ENCODE measurements at regions not wholly inside any gene's neighbourhood (a gene's known extent, or its start where the extent isn't known, plus 50 kb on each side); places are given as distances from the start of the nearest gene placed in this dataset.
"Not testable (repeated sequence)": the region's sequence is repeated elsewhere in the genome, so short reads cannot be mapped to it uniquely, and the experiment has no call there.

DNA sequence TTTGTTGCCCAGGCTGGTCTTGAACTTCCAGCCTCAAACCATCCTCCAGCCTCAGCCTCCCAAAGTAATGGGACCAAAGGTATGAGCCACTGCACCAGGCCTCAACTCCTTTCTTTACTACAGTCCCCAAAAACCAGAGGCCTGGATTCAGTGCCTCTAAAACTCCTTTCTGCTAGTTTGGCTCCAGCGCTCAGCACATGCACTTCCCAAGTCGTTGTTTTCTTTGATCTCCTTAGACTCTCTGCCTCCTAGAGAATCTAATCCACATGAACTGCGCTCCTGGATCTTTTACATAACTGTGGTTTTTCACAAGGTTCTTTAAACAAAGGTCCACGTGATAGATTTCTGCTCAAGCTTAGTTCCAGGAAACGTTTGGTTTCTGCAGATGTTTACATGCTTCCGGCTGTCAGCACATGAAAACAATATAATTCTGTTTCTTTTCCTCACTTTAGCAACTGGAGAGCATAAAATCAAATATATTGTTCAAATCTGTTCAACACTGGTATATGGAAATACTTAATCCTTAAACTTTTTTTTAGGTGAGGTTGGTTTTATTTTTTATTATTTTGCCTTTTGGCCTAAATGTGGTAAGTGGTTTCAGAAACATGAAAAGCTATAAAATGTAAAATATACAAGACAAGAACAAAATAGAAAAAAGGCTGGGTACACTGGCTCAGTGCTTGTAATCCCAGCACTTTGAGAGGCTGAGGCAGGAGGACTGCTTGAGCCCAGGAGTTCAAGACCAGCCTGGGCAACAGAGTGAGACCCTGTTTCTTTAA lies 270.5 kb upstream of the MKLN1 start:
- DNase-seq, result peak; percentile 52

DNA sequence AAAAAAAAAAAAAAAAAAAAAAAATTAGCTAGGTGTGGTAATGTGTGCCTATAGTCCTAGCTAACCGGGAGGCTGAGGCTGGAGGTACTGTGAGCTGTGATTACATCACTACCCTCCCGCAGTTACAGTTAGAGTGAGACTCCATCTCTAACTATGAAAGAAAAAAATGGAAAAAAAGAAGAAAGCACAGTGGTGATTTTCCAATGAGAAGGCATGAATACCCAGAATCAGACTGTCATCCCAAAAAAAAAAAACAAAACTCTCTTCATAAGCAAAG lies 269.9 kb upstream of the MKLN1 start:
- no peak for DNase-seq

DNA sequence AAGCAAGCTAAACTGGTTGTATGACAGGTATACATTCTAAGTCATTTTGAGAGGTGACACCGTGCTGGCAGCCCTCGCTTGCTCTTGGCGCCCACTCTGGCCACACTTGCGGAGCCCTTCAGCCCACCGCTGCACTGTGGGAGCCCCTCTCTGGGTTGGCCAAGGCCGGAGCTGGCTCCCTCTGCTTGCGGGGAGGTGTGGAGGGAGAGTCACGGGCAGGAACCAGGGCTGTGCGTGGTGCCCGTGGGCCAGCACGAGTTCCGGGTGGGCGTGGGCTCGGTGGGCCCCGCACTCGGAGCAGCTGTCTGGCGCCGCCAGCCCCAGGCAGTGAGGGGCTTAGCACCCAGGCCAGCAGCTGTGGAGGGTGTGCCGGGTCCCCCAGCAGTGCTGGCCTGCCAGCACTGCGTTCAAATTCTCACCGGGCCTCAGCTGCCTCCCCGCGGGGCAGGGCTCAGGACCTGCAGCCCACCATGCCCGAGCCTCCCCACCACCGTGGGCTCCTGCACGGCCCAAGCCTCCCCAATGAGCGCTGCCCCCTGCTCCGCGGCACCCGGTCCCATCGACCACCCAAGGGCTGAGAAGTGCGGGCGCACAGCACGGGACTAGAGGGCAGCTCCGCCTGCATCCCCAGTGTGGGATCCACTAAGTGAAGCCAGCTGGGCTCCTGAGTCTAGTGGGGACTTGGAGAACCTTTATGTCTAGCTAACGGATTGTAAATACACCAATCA lies 269.0 kb upstream of the MKLN1 start:
- DNase-seq, result not testable (repeated sequence)

DNA sequence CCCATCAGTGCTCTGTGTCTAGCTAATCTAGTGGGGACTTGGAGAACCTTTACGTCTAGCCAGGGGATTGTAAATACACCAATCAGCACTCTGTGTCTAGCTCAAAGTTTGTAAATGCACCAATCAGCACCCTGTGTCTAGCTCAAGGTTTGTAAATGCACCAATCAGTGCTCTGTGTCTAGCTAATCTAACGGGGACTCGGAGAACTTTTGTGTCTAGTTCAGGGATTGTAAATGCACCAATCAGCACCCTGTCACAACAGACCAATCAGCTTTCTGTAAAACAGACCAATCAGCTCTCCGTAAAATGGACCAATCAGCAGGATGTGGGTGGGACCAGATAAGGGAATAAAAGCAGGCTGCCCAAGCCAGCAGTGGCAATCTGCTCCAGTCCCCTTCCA lies 268.3 kb upstream of the MKLN1 start:
- DNase-seq, result not testable (repeated sequence)

- no peak for DNase-seq
Measured at GRCh38 chr7:131061158-131061557, 266.5 kb upstream of the MKLN1 start.

DNA sequence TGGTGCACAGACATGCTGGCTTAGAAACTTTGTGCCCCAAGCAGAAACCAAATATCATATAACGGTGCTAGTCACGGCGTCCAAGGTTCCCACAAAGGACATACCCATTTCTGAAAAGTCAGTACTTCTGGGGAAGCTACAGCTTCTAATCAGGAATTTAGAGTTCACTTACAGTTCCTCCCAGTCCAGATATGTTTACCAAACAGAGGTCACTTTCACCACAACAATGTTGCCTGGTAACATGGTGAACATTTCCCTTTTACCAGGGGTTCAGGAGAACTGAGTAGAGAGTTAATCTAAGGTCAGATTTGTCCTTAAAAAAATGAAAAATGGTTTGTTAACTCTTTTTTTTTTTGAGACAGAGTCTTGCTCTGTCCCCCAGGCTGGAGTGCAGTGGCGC lies 265.9 kb upstream of the MKLN1 start:
- DNase-seq, result no peak

- no peak for DNase-seq
Measured at GRCh38 chr7:131066635-131067034, 261.0 kb upstream of the MKLN1 start.

DNA sequence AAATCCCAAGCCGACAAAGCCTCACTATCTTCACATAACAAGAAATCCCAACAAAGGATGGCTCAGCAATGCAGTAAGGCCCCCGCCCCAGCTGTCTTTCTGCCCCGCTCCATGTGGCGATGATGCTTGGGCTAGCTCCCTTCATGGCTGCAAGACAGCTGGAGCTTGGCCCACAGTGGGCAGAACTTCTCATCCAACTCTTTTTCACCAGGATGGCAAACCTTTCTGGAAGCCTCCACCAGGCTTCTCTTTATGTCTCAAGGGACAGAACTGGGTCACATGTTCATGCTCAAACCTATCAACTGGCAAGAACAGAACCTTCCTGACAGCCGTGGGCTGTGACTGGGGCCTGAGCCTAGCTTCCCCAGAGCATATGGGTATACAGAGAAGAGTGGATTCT lies 260.5 kb upstream of the MKLN1 start:
- no peak for DNase-seq

- no peak for DNase-seq
Measured at GRCh38 chr7:131068604-131069021, 259.1 kb upstream of the MKLN1 start.

DNA sequence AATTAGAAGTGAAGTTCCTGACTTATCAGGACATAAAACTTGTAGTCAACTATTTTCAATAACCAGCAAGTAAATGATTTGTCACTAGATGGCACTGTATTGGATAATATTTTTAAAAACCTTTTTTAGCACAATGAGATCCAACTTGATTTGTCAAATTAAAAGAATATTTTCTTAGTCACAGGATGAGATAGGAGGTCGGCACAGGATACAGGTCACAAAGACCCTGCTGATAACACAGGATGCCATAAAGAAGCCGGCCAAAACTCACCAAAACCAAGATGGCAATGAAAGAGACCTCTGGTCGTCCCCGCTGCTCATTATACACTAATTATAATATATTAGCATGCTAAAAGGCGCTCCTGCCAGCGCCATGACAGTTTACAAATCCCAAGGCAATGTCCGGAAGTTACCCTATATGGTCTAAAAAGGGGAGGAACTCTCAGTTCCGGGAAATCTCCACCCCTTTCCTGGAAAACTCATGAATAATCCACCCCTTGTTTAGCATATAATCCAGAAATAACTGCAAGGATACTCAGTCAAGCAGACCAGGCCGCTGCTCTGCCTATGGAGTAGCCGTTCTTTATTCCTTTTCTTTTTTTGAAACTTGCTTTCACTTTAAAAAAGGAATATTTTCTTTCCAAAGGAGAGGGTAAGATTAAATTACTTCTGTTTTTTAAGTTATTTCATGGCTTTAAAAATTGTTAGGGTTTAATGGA lies 255.7 kb upstream of the MKLN1 start:
- DNase-seq, result peak; percentile 70

GRCh38 chr7:131072505-131073091 lies 255.1 kb upstream of the MKLN1 start:
- DNase-seq, result peak; percentile 29

- no peak for DNase-seq
Measured at GRCh38 chr7:131074043-131074442, 253.6 kb upstream of the MKLN1 start.

DNA sequence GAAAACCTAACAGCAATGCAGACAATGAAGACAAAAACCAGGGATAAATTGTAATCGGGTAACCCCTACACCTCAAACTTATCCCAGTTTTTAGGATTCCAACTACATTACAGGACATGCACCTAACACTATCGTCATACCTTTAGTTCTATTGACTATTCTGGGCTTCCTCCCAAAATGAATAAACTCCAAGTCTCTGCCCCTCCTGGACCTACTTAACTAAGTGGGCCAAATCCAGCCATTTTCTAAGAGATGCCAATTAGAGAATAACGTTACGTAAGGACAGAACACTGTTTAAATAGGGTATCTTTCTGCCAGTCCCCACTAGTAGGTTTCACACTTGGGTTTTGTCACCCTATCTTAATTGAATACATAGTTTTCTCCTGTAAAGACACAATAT lies 253.1 kb upstream of the MKLN1 start:
- DNase-seq, result no peak

DNA sequence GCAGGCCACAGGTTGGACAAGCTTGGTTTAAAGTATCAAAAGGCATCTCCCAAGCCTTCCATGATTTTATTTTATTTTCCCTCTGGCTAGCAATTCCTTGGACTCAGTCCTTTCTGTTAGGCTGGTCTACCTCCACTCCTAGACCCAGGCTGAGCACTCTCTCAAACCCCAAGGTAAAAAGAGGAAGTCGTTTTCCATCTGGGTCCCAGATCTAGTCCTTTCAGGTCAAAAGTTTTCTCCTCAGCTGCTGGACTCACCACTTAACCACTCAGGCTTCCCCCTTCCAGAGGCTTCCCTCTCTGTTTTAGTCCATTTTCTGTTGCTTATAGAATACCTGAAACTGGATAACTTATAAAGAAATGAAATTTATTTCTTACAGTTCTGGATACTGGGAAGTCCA lies 252.3 kb upstream of the MKLN1 start:
- DNase-seq, result no peak

- DNase-seq, result peak; percentile 48
Measured at GRCh38 chr7:131076032-131076431, 251.6 kb upstream of the MKLN1 start.

DNA sequence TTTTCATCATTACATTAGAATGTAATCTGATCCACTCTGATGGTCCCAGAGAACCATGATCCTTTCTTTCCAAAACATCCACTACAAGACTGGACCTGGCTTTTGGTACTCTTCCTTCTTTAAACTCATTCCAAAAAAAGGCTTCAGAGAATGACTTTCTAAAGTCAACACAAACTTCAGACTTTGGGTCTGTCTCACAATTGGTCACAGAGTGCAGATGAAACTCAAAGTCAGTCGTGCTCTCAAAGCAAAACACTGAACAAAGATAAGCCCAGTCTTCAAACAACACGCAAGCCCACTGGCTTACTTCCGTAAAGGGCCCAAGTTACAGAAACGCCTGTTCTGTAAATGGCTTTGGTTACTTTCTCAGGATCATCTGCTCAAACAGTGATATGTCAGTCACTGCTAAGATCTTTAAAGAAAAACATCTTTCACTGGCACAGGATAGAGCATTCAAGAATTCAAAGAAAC lies 250.9 kb upstream of the MKLN1 start:
- no peak for DNase-seq

DNA sequence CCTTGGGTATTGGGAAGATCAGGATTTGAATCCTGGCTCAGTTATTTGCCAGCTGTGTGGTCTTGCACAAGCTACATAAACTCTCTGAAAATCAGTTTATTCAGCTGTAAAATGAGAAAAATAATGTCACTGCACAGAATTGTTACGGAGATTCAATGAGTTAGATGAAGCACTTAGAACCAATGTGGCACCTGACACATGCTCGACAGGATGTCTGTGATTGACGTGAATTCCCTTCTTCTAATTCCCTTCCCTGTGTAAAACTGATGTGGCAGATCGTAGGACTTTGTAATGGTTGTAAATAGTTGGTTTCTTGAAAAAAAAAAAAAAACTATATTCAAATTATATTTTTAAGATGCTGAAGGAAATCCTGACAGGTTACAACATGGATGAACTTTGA lies 249.9 kb upstream of the MKLN1 start:
- no peak for DNase-seq

DNA sequence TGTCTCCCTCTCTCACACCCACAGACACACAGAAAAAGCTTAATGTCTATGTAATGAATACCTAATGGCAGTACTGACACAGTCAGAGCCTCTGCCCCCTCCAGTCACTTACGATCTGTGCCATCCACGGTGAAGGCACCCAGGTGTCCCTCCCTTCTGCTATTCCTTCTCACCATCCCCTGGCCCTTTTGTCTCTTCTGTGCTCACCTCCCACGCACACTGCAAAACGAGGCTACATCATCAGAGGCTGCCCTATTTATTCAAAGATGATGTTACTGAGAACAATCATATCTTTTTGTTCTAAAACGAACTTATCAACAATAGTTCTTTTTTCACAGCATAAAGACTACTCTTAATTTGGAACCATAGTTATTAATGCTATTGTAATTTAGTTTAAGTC lies 246.9 kb upstream of the MKLN1 start:
- DNase-seq, result no peak

- DNase-seq, result no peak
Measured at GRCh38 chr7:131081308-131081707, 246.4 kb upstream of the MKLN1 start.

DNA sequence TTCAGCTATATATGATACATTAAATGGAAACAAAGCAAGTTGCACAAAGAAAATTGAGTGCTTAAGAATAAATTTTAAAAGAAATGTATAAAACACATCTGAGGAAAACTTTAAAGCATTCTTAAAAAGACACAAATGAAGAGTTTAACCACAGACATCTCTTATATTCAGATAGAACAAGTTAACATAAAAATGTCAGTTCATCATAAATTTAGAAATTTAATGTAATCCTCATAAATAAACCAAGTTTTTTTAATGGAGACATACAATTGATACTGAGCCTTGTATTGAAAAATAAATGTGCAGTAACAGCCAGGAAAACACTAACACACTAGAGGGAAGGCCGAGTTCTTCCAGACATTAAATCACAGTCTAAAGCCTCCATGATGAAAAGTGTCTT lies 243.9 kb upstream of the MKLN1 start:
- DNase-seq, result no peak

- DNase-seq, result not testable (repeated sequence)
Measured at GRCh38 chr7:131084336-131084735, 243.3 kb upstream of the MKLN1 start.

DNA sequence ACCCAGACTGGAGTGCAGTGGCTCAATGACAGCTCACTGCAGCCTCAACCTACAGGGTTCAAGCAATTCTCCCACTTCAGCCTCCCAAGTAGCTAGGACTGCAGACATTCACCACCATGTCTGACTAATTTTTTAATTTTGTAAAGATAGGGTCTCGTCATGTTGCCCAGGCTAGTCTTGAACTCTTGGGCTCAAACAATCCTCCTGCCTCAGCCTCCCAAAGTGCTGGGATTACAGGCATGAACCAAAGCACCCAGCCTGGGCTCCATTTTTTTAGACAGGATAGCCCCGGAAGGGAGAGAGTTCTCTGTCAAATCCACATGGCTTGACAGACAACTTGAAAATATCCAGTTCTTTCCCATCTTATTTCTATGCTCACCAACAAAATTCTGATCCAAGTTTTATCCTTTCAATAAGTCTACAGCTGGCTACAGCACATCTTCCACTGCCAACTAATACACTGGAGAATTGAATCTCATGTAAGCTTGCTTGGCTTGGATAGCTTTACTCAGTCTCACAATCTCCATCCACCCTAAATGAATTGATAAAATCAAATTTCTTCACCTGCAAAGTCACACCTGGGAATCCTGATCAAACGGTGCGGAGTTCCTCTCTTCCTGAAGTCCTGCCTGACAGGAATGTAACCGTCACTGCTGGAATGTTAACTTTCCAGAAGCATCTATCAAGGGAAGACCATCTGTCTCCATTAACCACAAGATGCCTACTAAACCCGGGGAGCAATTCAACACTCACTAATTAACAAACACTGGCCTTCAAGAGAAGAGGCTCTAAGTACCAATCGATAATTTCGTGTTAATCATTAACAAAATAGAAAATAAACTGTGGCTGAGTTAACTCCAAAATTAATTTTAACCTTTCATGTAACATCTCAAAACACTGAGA lies 239.7 kb upstream of the MKLN1 start:
- DNase-seq, result no peak

- DNase-seq, result no peak
Measured at GRCh38 chr7:131090188-131090587, 237.5 kb upstream of the MKLN1 start.
